GM12878 (cell line): ENCODE measurements at regions not wholly inside any gene's neighbourhood (a gene's known extent, or its start where the extent isn't known, plus 50 kb on each side); places are given as distances from the start of the nearest gene placed in this dataset.

ENCODE experiments used
- ATAC-seq: fragments of 200-7000 bp; cut with Tn5 transposase; 3 replicates; pipeline ENCODE4 v1.9.1; 2020; ENCODE audit warnings: mild to moderate bottlenecking, moderate library complexity
- BruUV-seq: library from RNA; stranded (reverse); fragments of 400-500 nt; replicated peaks from 2 replicates; lab custom pipeline; 2021; lab: Mats Ljungman, UMichigan
- CTCF ChIA-PET: fragments of 300-600 bp; sonication (Branson Sonifier 250); formaldehyde crosslinking; extraction: SDS; loops from one replicate; lab custom pipeline; 2021; ENCODE audit warnings: inconsistent platforms; lab: Yijun Ruan, JAX
- POLR2A ChIA-PET: fragments of 350-600 bp; formaldehyde crosslinking; extraction: SDS; loops from one replicate; lab custom pipeline; 2021; ENCODE audit warnings: inconsistent platforms; lab: Charles Lee
- RAD21 ChIA-PET: fragments of 300-600 bp; sonication (Branson Sonifier 250); formaldehyde crosslinking; loops from one replicate; lab custom pipeline; 2023; ENCODE audit warnings: antibody characterized with exemption; ENCODE audit not compliant: unreplicated experiment; lab: Charles Lee
- SMC1A ChIA-PET: fragments of 300-600 bp; sonication (Branson Sonifier 250); formaldehyde crosslinking; loops from one replicate; lab custom pipeline; 2023; ENCODE audit not compliant: unreplicated experiment, uncharacterized antibody; lab: Charles Lee
- DNase-seq: peaks from one replicate; pipeline ENCODE4 v3.0.0-alpha.2; 2011; ENCODE audit warnings: low read depth, low spot score
- FAIRE-seq: peaks from 3 replicates; lab custom pipeline; 2011; peaks lifted over from hg19 to GRCh38; lab: Jason Lieb, UNC
- H2AFZ ChIP-seq: 2 replicates; pipeline ENCODE4 v1.6.0; 2011; ENCODE audit warnings: low read depth, low read length, control low read depth; ENCODE audit not compliant: control insufficient read depth
- H3K27ac ChIP-seq: 2 replicates; pipeline ENCODE4 v1.5.1; 2011; ENCODE audit warnings: control low read depth; ENCODE audit not compliant: control insufficient read depth, insufficient read depth
- H3K27me3 ChIP-seq, 2 experiments: replicated peaks in 1 of 2; 2 replicates each; pipeline versions ENCODE4 v1.6.0 to v1.6.1; 2011; ENCODE audit warnings: low read length in 1 of 2; ENCODE audit not compliant: control insufficient read depth in 2 of 2, insufficient read depth in 2 of 2
- H3K36me3 ChIP-seq, 2 experiments: 2 replicates each; pipeline ENCODE4 v1.5.1; 2011; ENCODE audit warnings: low read length in 1 of 2; ENCODE audit not compliant: control insufficient read depth in 2 of 2, insufficient read depth in 2 of 2
- H3K4me1 ChIP-seq: 2 replicates; pipeline ENCODE4 v1.6.1; 2011; ENCODE audit warnings: mild to moderate bottlenecking, low read length, moderate library complexity, mixed read lengths; ENCODE audit not compliant: control insufficient read depth, insufficient read depth
- H3K4me2 ChIP-seq: 2 replicates; pipeline ENCODE4 v1.6.0; 2011; ENCODE audit warnings: control low read depth; ENCODE audit not compliant: control insufficient read depth, insufficient read depth
- H3K4me3 ChIP-seq: fragments of 200-600 bp; sonication (generic); 2 replicates; pipeline ENCODE4 v1.5.1; 2016
- H3K79me2 ChIP-seq: 2 replicates; pipeline ENCODE4 v1.6.0; 2011; ENCODE audit warnings: low read length; ENCODE audit not compliant: control insufficient read depth, insufficient read depth
- H3K9ac ChIP-seq: 2 replicates; pipeline ENCODE4 v1.8.0; 2011; ENCODE audit warnings: low read length, control low read depth, mixed read lengths; ENCODE audit not compliant: control insufficient read depth, insufficient read depth
- H3K9me3 ChIP-seq: replicated peaks from 3 replicates; pipeline ENCODE4 v1.5.1; 2011; ENCODE audit warnings: mild to moderate bottlenecking, low read length; ENCODE audit not compliant: control insufficient read depth, insufficient read depth
- H4K20me1 ChIP-seq: 2 replicates; pipeline ENCODE4 v1.6.0; 2011; ENCODE audit not compliant: control insufficient read depth, insufficient read depth
- DPF2 ChIP-seq: fragments of 450-650 bp; IDR thresholded peaks from 2 replicates; pipeline ENCODE4 v1.6.1; 2017; ENCODE audit warnings: mild to moderate bottlenecking
- FOXK2 ChIP-seq: fragments of 450-650 bp; IDR thresholded peaks from 2 replicates; pipeline ENCODE4 v1.6.1; 2017; ENCODE audit warnings: mild to moderate bottlenecking, moderate library complexity
- MEF2B ChIP-seq: fragments of 450-650 bp; IDR thresholded peaks from 2 replicates; pipeline ENCODE4 v1.6.1; 2018; ENCODE audit warnings: mild to moderate bottlenecking, moderate library complexity; ENCODE audit not compliant: partially characterized antibody, poor library complexity, severe bottlenecking
- POLR2AphosphoS5 ChIP-seq: IDR thresholded peaks from 2 replicates; pipeline ENCODE4 v1.6.1; 2011; ENCODE audit warnings: mild to moderate bottlenecking, low read length, inconsistent platforms
- SIN3A ChIP-seq: IDR thresholded peaks from 2 replicates; pipeline ENCODE4 v1.6.1; 2012; ENCODE audit warnings: low read depth, low read length, improper control_type of control experiment
- SMC3 ChIP-seq: IDR thresholded peaks from 2 replicates; pipeline ENCODE4 v1.6.1; 2011; ENCODE audit warnings: low read length, improper control_type of control experiment, borderline replicate concordance
- ZNF207 ChIP-seq: fragments of 450-650 bp; IDR thresholded peaks from 2 replicates; pipeline ENCODE4 v1.6.1; 2014; ENCODE audit warnings: antibody characterized with exemption, mild to moderate bottlenecking, borderline replicate concordance
- ZSCAN29 ChIP-seq: fragments of 450-650 bp; IDR thresholded peaks from 2 replicates; pipeline ENCODE4 v1.6.1; 2017; ENCODE audit warnings: mild to moderate bottlenecking, moderate library complexity
- WGBS: methylation state at CpG from one replicate; pipeline ENCODE4 v1.1.6; 2016; ENCODE audit warnings: low lambda C conversion rate; ENCODE audit not compliant: insufficient replicate concordance, insufficient coverage; ENCODE audit errors: missing lambda C conversion rate; 5-methylcytosine and 5-hydroxymethylcytosine counted together
- in situ Hi-C: fragments of 300-500 bp; cut with MboI; formaldehyde crosslinking; loops from 9 replicates; pipeline ENCODE4 v1.14.3; 2018; ENCODE audit warnings: mixed read lengths
- intact Hi-C: fragments of 100-400 bp; cut with micrococcal nuclease; formaldehyde crosslinking; loops from one replicate; pipeline ENCODE4 v1.14.2; 2022; ENCODE audit not compliant: unreplicated experiment
- TF ChIP-seq, protein P1 (sequence below): fragments of 450-650 bp; IDR thresholded peaks from 2 replicates; pipeline ENCODE4 v1.6.1; 2014; ENCODE audit warnings: mild to moderate bottlenecking
- TF ChIP-seq, protein P2 (sequence below): fragments of 450-650 bp; IDR thresholded peaks from 2 replicates; pipeline ENCODE4 v1.6.1; 2016; ENCODE audit warnings: mild to moderate bottlenecking, moderate library complexity, borderline replicate concordance
- TF ChIP-seq, protein P3 (sequence below): fragments of 450-650 bp; formaldehyde crosslinking; IDR thresholded peaks from 2 replicates; pipeline ENCODE4 v1.4.0; 2020; ENCODE audit warnings: mild to moderate bottlenecking, moderate library complexity

DNA sequence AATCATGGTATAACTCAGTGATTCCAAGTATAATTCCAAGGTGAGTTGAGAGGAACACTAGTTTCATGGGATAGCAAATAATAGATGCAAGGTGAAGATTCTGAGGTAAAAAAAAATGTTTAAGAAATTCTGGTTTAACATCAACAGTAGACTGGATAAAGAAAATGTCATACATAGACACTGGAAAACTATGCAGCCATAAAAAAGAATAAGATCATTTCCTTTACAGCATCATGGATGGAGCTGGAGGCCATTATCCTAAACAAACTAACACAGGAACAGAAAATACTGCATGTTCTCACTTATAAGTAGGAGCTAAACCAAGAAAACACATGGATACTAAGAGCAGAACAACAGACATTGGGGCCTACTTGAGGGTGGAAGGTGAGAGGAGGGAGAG, 54.6 kb upstream of the LEF1 start:
- ChIA-PET POLR2A (no interaction called here), RAD21 (no interaction called here), CTCF (no interaction called here), SMC1A (interaction anchor here (1.1 kb wide), 1 partner anchor 8 kb away, joined by 3 read pairs; no protein-coding TSS in a partner anchor)
- no TSS peak for BruUV-seq
- Histone ChIP-seq H3K79me2 (no peaks in the 10 kb centered on the region), H3K9me3 (no peaks in the 10 kb centered on the region), H3K4me1 (no peaks in the 10 kb centered on the region), H2AFZ (no peak overlapping the region), H4K20me1 (no peaks in the 10 kb centered on the region), H3K4me3 (no peak overlapping the region), H3K9ac (no peak overlapping the region), H3K27me3 (no peaks in the 10 kb centered on the region), H3K36me3 (no peaks in the 10 kb centered on the region), H3K27ac (no peak overlapping the region), H3K4me2 (no peak overlapping the region)
- in situ Hi-C loops, result no loop called here
- intact Hi-C loops, result no loop called here
- DNase-seq (no peak), FAIRE-seq (no peak), ATAC-seq (no peak)
- TF ChIP-seq FOXK2 (no peak), ZSCAN29 (no peak), DPF2 (no peak), SMC3 (no peak), ZNF207 (no peak), POLR2AphosphoS5 (no peak), SIN3A (no peak), MEF2B (no peak)
- TF ChIP-seq, protein P1, sequence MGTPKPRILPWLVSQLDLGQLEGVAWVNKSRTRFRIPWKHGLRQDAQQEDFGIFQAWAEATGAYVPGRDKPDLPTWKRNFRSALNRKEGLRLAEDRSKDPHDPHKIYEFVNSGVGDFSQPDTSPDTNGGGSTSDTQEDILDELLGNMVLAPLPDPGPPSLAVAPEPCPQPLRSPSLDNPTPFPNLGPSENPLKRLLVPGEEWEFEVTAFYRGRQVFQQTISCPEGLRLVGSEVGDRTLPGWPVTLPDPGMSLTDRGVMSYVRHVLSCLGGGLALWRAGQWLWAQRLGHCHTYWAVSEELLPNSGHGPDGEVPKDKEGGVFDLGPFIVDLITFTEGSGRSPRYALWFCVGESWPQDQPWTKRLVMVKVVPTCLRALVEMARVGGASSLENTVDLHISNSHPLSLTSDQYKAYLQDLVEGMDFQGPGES, result no peak

DNA sequence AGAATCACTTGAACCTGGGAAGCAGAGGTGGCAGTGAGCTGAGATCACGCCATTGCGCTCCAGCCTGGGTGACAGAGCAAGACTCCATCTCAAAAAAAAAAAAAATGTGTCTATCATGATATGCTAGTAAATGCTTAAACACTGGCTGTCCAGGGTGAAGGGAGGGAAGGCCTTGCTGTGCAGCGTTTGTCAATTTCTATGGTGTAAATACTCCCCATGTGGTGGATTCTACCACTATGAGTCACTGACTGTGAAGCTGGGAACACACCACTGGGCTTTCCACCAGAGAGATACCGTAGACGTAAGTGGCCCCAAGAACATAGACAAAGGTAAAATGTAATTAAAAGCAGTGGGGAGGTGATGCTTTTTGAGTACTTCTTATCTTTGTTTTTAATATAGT, 51.3 kb upstream of the LEF1 start:
- BruUV-seq, result no TSS peak
- H3K4me3 ChIP-seq, result no peak overlapping the region
- TF ChIP-seq, protein P2, sequence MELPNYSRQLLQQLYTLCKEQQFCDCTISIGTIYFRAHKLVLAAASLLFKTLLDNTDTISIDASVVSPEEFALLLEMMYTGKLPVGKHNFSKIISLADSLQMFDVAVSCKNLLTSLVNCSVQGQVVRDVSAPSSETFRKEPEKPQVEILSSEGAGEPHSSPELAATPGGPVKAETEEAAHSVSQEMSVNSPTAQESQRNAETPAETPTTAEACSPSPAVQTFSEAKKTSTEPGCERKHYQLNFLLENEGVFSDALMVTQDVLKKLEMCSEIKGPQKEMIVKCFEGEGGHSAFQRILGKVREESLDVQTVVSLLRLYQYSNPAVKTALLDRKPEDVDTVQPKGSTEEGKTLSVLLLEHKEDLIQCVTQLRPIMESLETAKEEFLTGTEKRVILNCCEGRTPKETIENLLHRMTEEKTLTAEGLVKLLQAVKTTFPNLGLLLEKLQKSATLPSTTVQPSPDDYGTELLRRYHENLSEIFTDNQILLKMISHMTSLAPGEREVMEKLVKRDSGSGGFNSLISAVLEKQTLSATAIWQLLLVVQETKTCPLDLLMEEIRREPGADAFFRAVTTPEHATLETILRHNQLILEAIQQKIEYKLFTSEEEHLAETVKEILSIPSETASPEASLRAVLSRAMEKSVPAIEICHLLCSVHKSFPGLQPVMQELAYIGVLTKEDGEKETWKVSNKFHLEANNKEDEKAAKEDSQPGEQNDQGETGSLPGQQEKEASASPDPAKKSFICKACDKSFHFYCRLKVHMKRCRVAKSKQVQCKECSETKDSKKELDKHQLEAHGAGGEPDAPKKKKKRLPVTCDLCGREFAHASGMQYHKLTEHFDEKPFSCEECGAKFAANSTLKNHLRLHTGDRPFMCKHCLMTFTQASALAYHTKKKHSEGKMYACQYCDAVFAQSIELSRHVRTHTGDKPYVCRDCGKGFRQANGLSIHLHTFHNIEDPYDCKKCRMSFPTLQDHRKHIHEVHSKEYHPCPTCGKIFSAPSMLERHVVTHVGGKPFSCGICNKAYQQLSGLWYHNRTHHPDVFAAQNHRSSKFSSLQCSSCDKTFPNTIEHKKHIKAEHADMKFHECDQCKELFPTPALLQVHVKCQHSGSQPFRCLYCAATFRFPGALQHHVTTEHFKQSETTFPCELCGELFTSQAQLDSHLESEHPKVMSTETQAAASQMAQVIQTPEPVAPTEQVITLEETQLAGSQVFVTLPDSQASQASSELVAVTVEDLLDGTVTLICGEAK, result no peak
- TF ChIP-seq, protein P3, sequence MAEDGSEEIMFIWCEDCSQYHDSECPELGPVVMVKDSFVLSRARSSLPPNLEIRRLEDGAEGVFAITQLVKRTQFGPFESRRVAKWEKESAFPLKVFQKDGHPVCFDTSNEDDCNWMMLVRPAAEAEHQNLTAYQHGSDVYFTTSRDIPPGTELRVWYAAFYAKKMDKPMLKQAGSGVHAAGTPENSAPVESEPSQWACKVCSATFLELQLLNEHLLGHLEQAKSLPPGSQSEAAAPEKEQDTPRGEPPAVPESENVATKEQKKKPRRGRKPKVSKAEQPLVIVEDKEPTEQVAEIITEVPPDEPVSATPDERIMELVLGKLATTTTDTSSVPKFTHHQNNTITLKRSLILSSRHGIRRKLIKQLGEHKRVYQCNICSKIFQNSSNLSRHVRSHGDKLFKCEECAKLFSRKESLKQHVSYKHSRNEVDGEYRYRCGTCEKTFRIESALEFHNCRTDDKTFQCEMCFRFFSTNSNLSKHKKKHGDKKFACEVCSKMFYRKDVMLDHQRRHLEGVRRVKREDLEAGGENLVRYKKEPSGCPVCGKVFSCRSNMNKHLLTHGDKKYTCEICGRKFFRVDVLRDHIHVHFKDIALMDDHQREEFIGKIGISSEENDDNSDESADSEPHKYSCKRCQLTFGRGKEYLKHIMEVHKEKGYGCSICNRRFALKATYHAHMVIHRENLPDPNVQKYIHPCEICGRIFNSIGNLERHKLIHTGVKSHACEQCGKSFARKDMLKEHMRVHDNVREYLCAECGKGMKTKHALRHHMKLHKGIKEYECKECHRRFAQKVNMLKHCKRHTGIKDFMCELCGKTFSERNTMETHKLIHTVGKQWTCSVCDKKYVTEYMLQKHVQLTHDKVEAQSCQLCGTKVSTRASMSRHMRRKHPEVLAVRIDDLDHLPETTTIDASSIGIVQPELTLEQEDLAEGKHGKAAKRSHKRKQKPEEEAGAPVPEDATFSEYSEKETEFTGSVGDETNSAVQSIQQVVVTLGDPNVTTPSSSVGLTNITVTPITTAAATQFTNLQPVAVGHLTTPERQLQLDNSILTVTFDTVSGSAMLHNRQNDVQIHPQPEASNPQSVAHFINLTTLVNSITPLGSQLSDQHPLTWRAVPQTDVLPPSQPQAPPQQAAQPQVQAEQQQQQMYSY (CRISPR knock-in tag), result no peak

More for the DNA sequence above, 51.3 kb upstream of the LEF1 start:
- no peak overlapping the region for H3K27ac ChIP-seq
- ChIA-PET RAD21 (no interaction called here), POLR2A (no interaction called here), CTCF (no interaction called here), SMC1A (interaction anchor here (0.5 kb wide), 1 partner anchor 86 kb away, joined by 3 read pairs; no protein-coding TSS in a partner anchor)
- no peaks in the 10 kb centered on the region for H3K9me3 ChIP-seq
- H4K20me1 ChIP-seq, result no peaks in the 10 kb centered on the region
- H3K4me2 ChIP-seq, result no peak overlapping the region
- intact Hi-C loops, result no loop called here
- H2AFZ ChIP-seq, result no peak overlapping the region
- no peak for ATAC-seq
- no peak for FAIRE-seq
- H3K4me1 ChIP-seq, result no peaks in the 10 kb centered on the region
- no peaks in the 10 kb centered on the region for H3K27me3 ChIP-seq
- in situ Hi-C loops, result no loop called here
- H3K36me3 ChIP-seq, result no peaks in the 10 kb centered on the region
- DNase-seq, result no peak
- no peak overlapping the region for H3K9ac ChIP-seq
- WGBS, result 69% methylated on average over 5 of the region's 5 CpGs
- no peaks in the 10 kb centered on the region for H3K79me2 ChIP-seq
